Upper lobe of right lung (tissue), 1 donor: ENCODE measurements at regions not wholly inside any gene's neighbourhood (a gene's known extent, or its start where the extent isn't known, plus 50 kb on each side); places are given as distances from the start of the nearest gene placed in this dataset.
"Not testable (repeated sequence)": the region's sequence is repeated elsewhere in the genome, so short reads cannot be mapped to it uniquely, and the experiment has no call there.

Experiments used
- ATAC-seq: fragments of 200-7000 bp; cut with Tn5 transposase; one replicate; pipeline ENCODE4 v1.9.1; 2020; ENCODE audit warnings: mild to moderate bottlenecking, moderate library complexity
- DNase-seq: peaks from one replicate; pipeline ENCODE4 v3.0.0-alpha.2; 2020
- H3K27ac ChIP-seq: fragments of 200-600 bp; one replicate; pipeline ENCODE4 v1.8.0; 2022
- H3K27me3 ChIP-seq: fragments of 200-600 bp; one replicate; pipeline ENCODE4 v1.8.0; 2022; ENCODE audit warnings: mild to moderate bottlenecking
- H3K36me3 ChIP-seq: fragments of 200-600 bp; one replicate; pipeline ENCODE4 v1.8.0; 2022
- H3K4me1 ChIP-seq: fragments of 200-600 bp; one replicate; pipeline ENCODE4 v1.8.0; 2022
- H3K4me3 ChIP-seq: fragments of 200-600 bp; one replicate; pipeline ENCODE4 v1.8.0; 2022; ENCODE audit warnings: mild to moderate bottlenecking
- H3K9me3 ChIP-seq: fragments of 200-600 bp; one replicate; pipeline ENCODE4 v1.8.0; 2022
- intact Hi-C: fragments of 100-400 bp; cut with DNase I; formaldehyde crosslinking; loops from one replicate; pipeline ENCODE4 v1.11.0; 2022
- donor health status: DM: no; HTN: yes; CAD: no; lungs with severe emphysema.

DNA sequence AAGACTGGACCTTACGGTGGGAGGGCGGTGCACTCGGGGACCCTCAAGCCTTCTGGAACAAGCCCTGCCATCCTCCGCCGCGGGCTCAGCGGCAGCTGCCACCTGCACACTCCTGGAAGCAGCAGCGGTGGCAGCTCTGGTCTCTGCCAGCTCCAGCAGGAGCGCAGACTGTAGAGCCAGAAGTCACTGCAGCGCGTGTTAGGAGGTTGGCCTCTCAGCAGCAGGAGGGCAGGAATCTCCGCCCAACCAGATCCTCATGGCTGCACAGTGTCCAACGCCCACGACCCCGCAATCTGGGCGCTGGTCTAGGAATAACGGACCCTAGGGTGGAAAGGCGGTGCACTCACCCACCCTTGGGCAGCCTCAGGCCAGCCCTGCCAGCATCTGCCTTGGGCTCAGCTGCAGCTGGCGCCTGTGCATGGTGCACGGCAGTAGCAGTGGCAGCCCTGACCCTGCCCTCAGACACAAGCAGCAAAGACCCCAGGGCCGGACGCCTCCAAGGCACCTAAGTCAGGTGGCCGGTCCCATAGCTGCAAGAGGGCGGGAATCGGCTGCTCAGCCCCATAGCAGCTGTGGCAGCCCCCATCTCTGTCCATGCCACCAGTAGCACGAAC, 88.7 kb downstream of the POTEG start:
- H3K4me1 ChIP-seq, H3K36me3 ChIP-seq, ATAC-seq, H3K9me3 ChIP-seq, H3K27me3 ChIP-seq, intact Hi-C loops, DNase-seq, H3K27ac ChIP-seq, H3K4me3 ChIP-seq: not testable (repeated sequence)

DNA sequence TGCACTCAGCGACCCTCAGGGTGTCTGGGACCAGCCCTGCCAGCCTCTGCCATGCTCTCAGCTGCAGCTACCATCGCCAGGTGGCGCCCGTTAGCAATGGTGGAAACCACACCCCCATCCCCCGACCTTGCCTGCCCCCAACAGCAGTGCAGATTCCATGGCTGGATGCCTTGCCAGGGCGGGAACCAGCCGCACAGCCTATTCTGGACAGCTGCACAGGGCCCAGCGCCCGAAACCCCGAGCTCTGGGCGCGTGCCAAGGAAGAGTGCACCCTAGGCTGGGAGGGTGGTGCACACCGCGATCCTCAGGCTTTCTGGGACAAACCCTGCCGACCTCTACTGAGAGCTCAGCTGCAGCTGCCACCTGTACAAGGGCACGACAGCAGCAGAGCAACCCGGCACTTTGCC, 88.1 kb downstream of the POTEG start:
- peak; percentile 58 for DNase-seq
- H3K4me3 ChIP-seq, H3K4me1 ChIP-seq, H3K27me3 ChIP-seq, intact Hi-C loops, H3K9me3 ChIP-seq, H3K36me3 ChIP-seq, H3K27ac ChIP-seq: not testable (repeated sequence)
- peak; percentile 89 for ATAC-seq

- H3K9me3 ChIP-seq, H3K27me3 ChIP-seq, H3K36me3 ChIP-seq, DNase-seq, H3K4me3 ChIP-seq, intact Hi-C loops, H3K27ac ChIP-seq, H3K4me1 ChIP-seq: not testable (repeated sequence)
- ATAC-seq = peak; percentile 43
Observed at GRCh38 chr14:19346636-19347035, 87.5 kb downstream of the POTEG start.

DNA sequence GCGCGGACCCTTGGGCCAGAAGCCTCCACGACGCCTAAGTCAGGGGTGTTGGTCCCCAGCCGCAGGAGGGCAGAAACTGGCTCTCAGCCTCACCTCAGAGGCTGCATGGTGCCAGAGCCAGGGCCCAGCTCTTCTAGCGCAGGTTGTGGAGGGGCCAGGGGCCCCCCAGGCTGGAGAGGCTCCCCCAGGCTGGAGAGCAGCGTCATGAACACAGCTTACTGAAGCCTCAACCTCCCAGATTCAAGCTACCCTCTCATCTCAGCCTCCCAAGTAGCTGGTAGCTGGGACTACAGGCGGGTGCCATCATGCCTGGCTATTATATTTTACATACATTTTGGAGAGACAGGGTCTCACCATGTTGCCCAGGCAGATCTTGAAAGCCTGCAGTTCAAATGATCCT, 87.0 kb downstream of the POTEG start:
- H3K36me3 ChIP-seq, H3K27me3 ChIP-seq, intact Hi-C loops, DNase-seq, ATAC-seq, H3K4me3 ChIP-seq, H3K27ac ChIP-seq, H3K9me3 ChIP-seq, H3K4me1 ChIP-seq: not testable (repeated sequence)
